Fibroblast of lung (primary cell): ENCODE measurements at regions not wholly inside any gene's neighbourhood (a gene's known extent, or its start where the extent isn't known, plus 50 kb on each side); places are given as distances from the start of the nearest gene placed in this dataset.

Experiments
- DNase-seq, 2 donors: peaks; one replicate each; pipeline versions ENCODE4 v3.0.0 to v3.0.0-alpha.2; 2010; ENCODE audit warnings: low read depth in 2 of 2
- H2AFZ ChIP-seq: 2 replicates; pipeline ENCODE4 v1.5.1; 2012; ENCODE audit warnings: low read length, control low read depth, inconsistent platforms
- H3K27ac ChIP-seq: 2 replicates; pipeline ENCODE4 v1.5.1; 2011; ENCODE audit warnings: low read length, control low read depth; ENCODE audit not compliant: insufficient read depth
- H3K27me3 ChIP-seq: 2 replicates; pipeline ENCODE4 v1.5.1; 2011; ENCODE audit warnings: mild to moderate bottlenecking, low read length; ENCODE audit not compliant: control insufficient read depth, insufficient read depth
- H3K36me3 ChIP-seq: 2 replicates; pipeline ENCODE4 v1.5.1; 2011; ENCODE audit warnings: low read length; ENCODE audit not compliant: control insufficient read depth, insufficient read depth
- H3K4me1 ChIP-seq: 2 replicates; pipeline ENCODE4 v1.5.1; 2011; ENCODE audit warnings: low read length; ENCODE audit not compliant: control insufficient read depth, insufficient read depth; ENCODE audit errors: extremely low read depth
- H3K4me2 ChIP-seq: 2 replicates; pipeline ENCODE4 v1.5.1; 2011; ENCODE audit warnings: low read length, control low read depth; ENCODE audit not compliant: insufficient read depth; ENCODE audit errors: extremely low read depth
- H3K4me3 ChIP-seq, 4 experiments: fragments of 200-600 bp in 1 of 4; sonication (generic) in 1 of 4; replicated peaks in 1 of 4; 2 replicates each; pipeline ENCODE4 v1.5.1; 2011 to 2016; ENCODE audit warnings: low read length in 4 of 4, low read depth in 3 of 4, mild to moderate bottlenecking in 3 of 4, control low read depth in 2 of 4, inconsistent platforms in 1 of 4, mixed read lengths in 1 of 4; ENCODE audit not compliant: insufficient read depth in 1 of 4; ENCODE audit errors: control extremely low read depth in 1 of 4
- H3K79me2 ChIP-seq: 2 replicates; pipeline ENCODE4 v1.5.1; 2012; ENCODE audit warnings: mild to moderate bottlenecking, low read length, inconsistent platforms; ENCODE audit not compliant: control insufficient read depth, insufficient read depth
- H3K9ac ChIP-seq: 2 replicates; pipeline ENCODE4 v1.5.1; 2011; ENCODE audit warnings: mild to moderate bottlenecking, low read length, control low read depth; ENCODE audit not compliant: insufficient read depth
- H3K9me3 ChIP-seq: 2 replicates; pipeline ENCODE4 v1.5.1; 2012; ENCODE audit warnings: low read depth, low read length; ENCODE audit not compliant: control insufficient read depth, insufficient read depth
- H4K20me1 ChIP-seq: 2 replicates; pipeline ENCODE4 v1.5.1; 2011; ENCODE audit warnings: low read length; ENCODE audit not compliant: control insufficient read depth, insufficient read depth; ENCODE audit errors: extremely low read depth
- CTCF ChIP-seq, 2 donors: IDR thresholded peaks in 1 of 2; conservative IDR thresholded peaks in 1 of 2; 1 replicate in 1 of 2; 2 replicates in 1 of 2; pipeline ENCODE4 v1.5.1; 2011 to 2012; ENCODE audit warnings: low read length in 2 of 2, control low read depth in 1 of 2, inconsistent platforms in 1 of 2, low read depth in 1 of 2, mild to moderate bottlenecking in 1 of 2
- EZH2 ChIP-seq: IDR thresholded peaks from 2 replicates; pipeline ENCODE4 v1.5.1; 2012; ENCODE audit warnings: low read length, control low read depth, mild to moderate bottlenecking; ENCODE audit errors: missing control alignments

- no peaks in the 10 kb centered on the region for H3K79me2 ChIP-seq
These were observed 255.5 kb downstream of the PARN start for GRCh38 chr16:14374451-14375131.

GRCh38 chr16:14373896-14374295 lies 256.2 kb downstream of the PARN start:
- H3K79me2 ChIP-seq = no peaks in the 10 kb centered on the region
- TF ChIP-seq CTCF (conservative IDR thresholded peaks at IDR 0.05 in 1 of 2, IDR thresholded peaks at IDR 0.05 in 1 of 2; ENCODE audit: low read depth in 1 of 2, low read length in 2 of 2) = no peak
- no peak for TF ChIP-seq EZH2
- no peak for DNase-seq
- H3K4me2 ChIP-seq = no peak overlapping the region
- H3K36me3 ChIP-seq = no peaks in the 10 kb centered on the region
- no peaks in the 10 kb centered on the region for H3K27me3 ChIP-seq
- H2AFZ ChIP-seq = no peak overlapping the region
- H4K20me1 ChIP-seq = no peaks in the 10 kb centered on the region
- H3K4me1 ChIP-seq = peaks cover 6% of the 10 kb centered on the region
- H3K27ac ChIP-seq = no peak overlapping the region
- H3K9ac ChIP-seq = no peak overlapping the region
- H3K4me3 ChIP-seq = no peak overlapping the region
- no peaks in the 10 kb centered on the region for H3K9me3 ChIP-seq

More at GRCh38 chr16:14374451-14375131, 255.5 kb downstream of the PARN start:
- Histone ChIP-seq H3K4me1 (peaks cover 6% of the 10 kb centered on the region), H3K27me3 (no peaks in the 10 kb centered on the region), H3K9me3 (no peaks in the 10 kb centered on the region), H3K9ac (no peak overlapping the region), H3K4me2 (no peak overlapping the region), H3K36me3 (no peaks in the 10 kb centered on the region), H3K4me3 (no peak overlapping the region), H2AFZ (no peak overlapping the region), H3K27ac (no peak overlapping the region), H4K20me1 (no peaks in the 10 kb centered on the region)
- TF ChIP-seq CTCF (conservative IDR thresholded peaks at IDR 0.05 in 1 of 2, IDR thresholded peaks at IDR 0.05 in 1 of 2; ENCODE audit: low read depth in 1 of 2, low read length in 2 of 2) (no peak), EZH2 (no peak)
- no peak for DNase-seq

DNA sequence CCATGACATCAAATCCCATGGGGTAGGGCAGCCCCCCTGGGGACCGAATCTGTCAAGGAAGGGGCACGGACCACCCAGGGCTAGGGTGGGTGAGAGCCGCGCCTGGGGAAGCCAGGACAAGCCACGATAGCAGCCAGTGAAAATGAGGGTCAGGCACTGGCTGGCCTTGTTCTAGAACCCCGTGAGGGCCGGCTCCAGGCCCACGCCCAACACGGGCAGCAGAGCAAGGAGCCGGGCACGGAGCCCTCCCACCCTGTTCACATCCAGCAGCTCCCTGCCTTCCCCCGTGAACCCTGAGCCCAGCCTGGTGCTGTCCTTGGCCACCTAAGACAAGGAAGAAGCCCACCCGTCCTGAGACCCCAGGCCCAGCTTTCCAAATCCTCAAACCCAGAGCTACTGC lies 256.7 kb downstream of the PARN start:
- no peak for TF ChIP-seq EZH2
- TF ChIP-seq CTCF (conservative IDR thresholded peaks at IDR 0.05 in 1 of 2, IDR thresholded peaks at IDR 0.05 in 1 of 2; ENCODE audit: low read depth in 1 of 2, low read length in 2 of 2) = no peak
- Histone ChIP-seq H3K27me3 (no peaks in the 10 kb centered on the region), H3K4me3 (no peak overlapping the region), H2AFZ (no peak overlapping the region), H4K20me1 (no peaks in the 10 kb centered on the region), H3K9ac (no peak overlapping the region), H3K9me3 (no peaks in the 10 kb centered on the region), H3K4me2 (no peak overlapping the region), H3K27ac (no peak overlapping the region), H3K79me2 (no peaks in the 10 kb centered on the region), H3K36me3 (no peaks in the 10 kb centered on the region), H3K4me1 (peaks cover 4% of the 10 kb centered on the region)
- DNase-seq = no peak
